DOHH2 (cell line): ENCODE measurements at regions not wholly inside any gene's neighbourhood (a gene's known extent, or its start where the extent isn't known, plus 50 kb on each side); places are given as distances from the start of the nearest gene placed in this dataset.

ENCODE experiments used
- H3F3A ChIP-seq: fragments of 200-600 bp; sonication (generic), shearing (Covaris generic); 2 replicates; pipeline ENCODE4 v1.6.0; 2016; ENCODE audit warnings: antibody characterized with exemption, mild to moderate bottlenecking; ENCODE audit not compliant: control insufficient read depth, insufficient read depth
- H3K27ac ChIP-seq: fragments of 200-600 bp; sonication (generic); 2 replicates; pipeline ENCODE4 v1.5.1; 2014; ENCODE audit warnings: low read depth, mild to moderate bottlenecking, low read length, moderate library complexity
- H3K27me3 ChIP-seq: fragments of 200-600 bp; sonication (generic); 2 replicates; pipeline ENCODE4 v1.6.1; 2014; ENCODE audit warnings: mild to moderate bottlenecking, low read length, mixed read lengths; ENCODE audit not compliant: control insufficient read depth
- H3K36me3 ChIP-seq: fragments of 200-600 bp; sonication (generic); 2 replicates; pipeline ENCODE4 v1.6.1; 2014; ENCODE audit warnings: mild to moderate bottlenecking, low read length, moderate library complexity, mixed read lengths; ENCODE audit not compliant: control insufficient read depth
- H3K4me1 ChIP-seq: fragments of 200-600 bp; sonication (generic); 2 replicates; pipeline ENCODE4 v1.6.1; 2014; ENCODE audit warnings: mild to moderate bottlenecking, low read length, mixed read lengths; ENCODE audit not compliant: control insufficient read depth
- H3K4me2 ChIP-seq: fragments of 200-600 bp; sonication (generic); 2 replicates; pipeline ENCODE4 v1.6.0; 2014; ENCODE audit warnings: mild to moderate bottlenecking, low read length, moderate library complexity
- H3K4me3 ChIP-seq: fragments of 200-600 bp; sonication (generic); 2 replicates; pipeline ENCODE4 v1.5.1; 2014; ENCODE audit warnings: mild to moderate bottlenecking, low read length, mixed read lengths
- H3K79me2 ChIP-seq: fragments of 200-600 bp; sonication (generic); 2 replicates; pipeline ENCODE4 v1.6.1; 2014; ENCODE audit warnings: mild to moderate bottlenecking, low read length, mixed read lengths; ENCODE audit not compliant: control insufficient read depth
- H3K9me2 ChIP-seq: fragments of 200-600 bp; sonication (generic); replicated peaks from 2 replicates; pipeline ENCODE4 v1.6.1; 2014; ENCODE audit warnings: mild to moderate bottlenecking, low read length, mixed read lengths; ENCODE audit not compliant: control insufficient read depth
- H3K9me3 ChIP-seq: fragments of 200-600 bp; sonication (generic); 2 replicates; pipeline ENCODE4 v1.6.1; 2014; ENCODE audit warnings: antibody characterized with exemption, low read length, mixed read lengths; ENCODE audit not compliant: control insufficient read depth, insufficient read depth
- H4K20me1 ChIP-seq: fragments of 200-600 bp; sonication (generic); 2 replicates; pipeline ENCODE4 v1.6.0; 2014; ENCODE audit warnings: low read depth, mild to moderate bottlenecking, antibody characterized with exemption, low read length, moderate library complexity; ENCODE audit not compliant: control insufficient read depth, insufficient read depth
- EZH2phosphoT487 ChIP-seq: fragments of 200-600 bp; sonication (generic); IDR thresholded peaks from 2 replicates; pipeline ENCODE4 v1.6.1; 2017; ENCODE audit warnings: borderline replicate concordance, mild to moderate bottlenecking, antibody characterized with exemption, low read length, moderate library complexity, mixed read lengths
- TF ChIP-seq, protein P1 (sequence below): fragments of 200-600 bp; sonication (generic); IDR thresholded peaks from one replicate; pipeline ENCODE4 v1.5.1; 2014; ENCODE audit warnings: antibody characterized with exemption, mild to moderate bottlenecking, low read depth, low read length; ENCODE audit not compliant: poor library complexity, severe bottlenecking

DNA sequence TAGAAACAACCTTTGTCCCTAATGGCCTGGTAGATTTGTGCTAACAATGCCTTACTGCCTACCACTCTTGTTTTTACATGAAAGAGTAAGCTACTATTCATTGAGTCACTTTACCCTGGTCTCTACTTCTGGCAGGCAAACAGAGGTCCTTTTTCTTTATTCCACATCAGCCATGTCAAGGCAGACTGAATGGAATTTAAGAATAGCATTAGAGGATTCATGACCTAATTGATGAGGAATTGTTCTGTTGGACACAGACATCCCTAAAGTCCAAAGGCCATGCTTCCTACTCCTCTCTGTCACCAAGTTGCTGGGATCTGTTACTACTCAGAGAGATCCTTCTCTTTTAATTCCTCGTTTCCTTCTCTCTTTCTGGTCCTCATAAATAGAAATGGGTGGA is 229.1 kb upstream of the ZP4 start:
- Histone ChIP-seq H3K4me3 (no peak overlapping the region), H4K20me1 (no peaks in the 10 kb centered on the region), H3K27ac (no peak overlapping the region), H3K9me3 (no peaks in the 10 kb centered on the region), H3K36me3 (no peaks in the 10 kb centered on the region), H3K79me2 (no peaks in the 10 kb centered on the region), H3K9me2 (no peaks in the 10 kb centered on the region), H3F3A (no peaks in the 10 kb centered on the region), H3K4me2 (no peak overlapping the region), H3K4me1 (no peaks in the 10 kb centered on the region), H3K27me3 (no peaks in the 10 kb centered on the region)
- TF ChIP-seq, protein P1, sequence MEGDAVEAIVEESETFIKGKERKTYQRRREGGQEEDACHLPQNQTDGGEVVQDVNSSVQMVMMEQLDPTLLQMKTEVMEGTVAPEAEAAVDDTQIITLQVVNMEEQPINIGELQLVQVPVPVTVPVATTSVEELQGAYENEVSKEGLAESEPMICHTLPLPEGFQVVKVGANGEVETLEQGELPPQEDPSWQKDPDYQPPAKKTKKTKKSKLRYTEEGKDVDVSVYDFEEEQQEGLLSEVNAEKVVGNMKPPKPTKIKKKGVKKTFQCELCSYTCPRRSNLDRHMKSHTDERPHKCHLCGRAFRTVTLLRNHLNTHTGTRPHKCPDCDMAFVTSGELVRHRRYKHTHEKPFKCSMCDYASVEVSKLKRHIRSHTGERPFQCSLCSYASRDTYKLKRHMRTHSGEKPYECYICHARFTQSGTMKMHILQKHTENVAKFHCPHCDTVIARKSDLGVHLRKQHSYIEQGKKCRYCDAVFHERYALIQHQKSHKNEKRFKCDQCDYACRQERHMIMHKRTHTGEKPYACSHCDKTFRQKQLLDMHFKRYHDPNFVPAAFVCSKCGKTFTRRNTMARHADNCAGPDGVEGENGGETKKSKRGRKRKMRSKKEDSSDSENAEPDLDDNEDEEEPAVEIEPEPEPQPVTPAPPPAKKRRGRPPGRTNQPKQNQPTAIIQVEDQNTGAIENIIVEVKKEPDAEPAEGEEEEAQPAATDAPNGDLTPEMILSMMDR, result no peak
- no peak for TF ChIP-seq EZH2phosphoT487

DNA sequence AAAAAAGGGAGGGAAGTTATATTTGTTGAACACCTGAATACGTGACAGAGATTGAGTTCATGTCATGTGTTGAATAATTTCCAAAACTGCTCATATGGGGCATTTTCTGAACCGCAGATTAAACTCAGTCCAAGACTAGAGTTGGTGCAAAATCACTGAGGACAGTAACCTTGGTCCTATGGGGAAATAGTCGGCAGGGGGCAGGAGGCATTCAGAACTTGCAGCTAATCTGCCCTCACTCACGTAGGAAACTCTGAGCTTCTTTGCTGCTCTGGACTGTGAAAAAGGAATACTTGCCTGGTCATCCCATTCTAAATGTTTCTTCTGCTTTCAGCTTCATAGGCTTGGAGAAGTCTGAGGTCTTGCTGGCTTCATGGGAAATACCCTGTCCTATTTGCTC is 228.3 kb upstream of the ZP4 start:
- no peaks in the 10 kb centered on the region for H4K20me1 ChIP-seq
- no peaks in the 10 kb centered on the region for H3K27me3 ChIP-seq
- TF ChIP-seq, protein P1, result no peak
- TF ChIP-seq EZH2phosphoT487, result no peak
- H3K36me3 ChIP-seq, result no peaks in the 10 kb centered on the region
- H3K9me2 ChIP-seq, result no peaks in the 10 kb centered on the region
- no peaks in the 10 kb centered on the region for H3F3A ChIP-seq
- no peak overlapping the region for H3K27ac ChIP-seq
- no peaks in the 10 kb centered on the region for H3K4me1 ChIP-seq
- H3K4me2 ChIP-seq, result no peak overlapping the region
- no peaks in the 10 kb centered on the region for H3K79me2 ChIP-seq
- H3K4me3 ChIP-seq, result no peak overlapping the region
- no peaks in the 10 kb centered on the region for H3K9me3 ChIP-seq

DNA sequence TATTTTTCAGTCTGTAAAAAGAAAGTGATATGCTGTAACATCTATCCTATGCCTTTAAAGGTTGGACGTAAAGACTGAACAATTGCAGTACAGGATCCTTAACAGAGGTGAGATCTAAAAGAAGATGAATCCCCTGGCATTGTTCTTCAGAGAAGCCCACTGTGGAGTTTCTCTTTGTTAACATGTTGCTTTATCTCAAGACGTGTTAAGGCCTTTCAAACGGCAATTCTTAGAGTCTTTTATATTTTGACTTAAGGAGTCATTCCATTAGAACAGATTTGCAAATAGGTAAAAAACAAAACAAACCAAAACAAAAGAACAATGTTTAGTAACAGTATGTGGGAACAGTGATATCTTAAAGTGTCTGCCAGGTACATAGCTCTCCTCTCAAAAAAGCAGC is 225.1 kb upstream of the ZP4 start:
- Histone ChIP-seq H3K9me2 (no peaks in the 10 kb centered on the region), H3K4me2 (no peak overlapping the region), H3F3A (no peaks in the 10 kb centered on the region), H3K27me3 (no peaks in the 10 kb centered on the region), H3K4me3 (no peak overlapping the region), H3K36me3 (no peaks in the 10 kb centered on the region), H3K79me2 (no peaks in the 10 kb centered on the region), H3K4me1 (no peaks in the 10 kb centered on the region), H4K20me1 (no peaks in the 10 kb centered on the region), H3K27ac (no peak overlapping the region), H3K9me3 (no peaks in the 10 kb centered on the region)
- no peak for TF ChIP-seq EZH2phosphoT487
- TF ChIP-seq, protein P1, result no peak
